HG03159 (cell line): ENCODE measurements at regions not wholly inside any gene's neighbourhood (a gene's known extent, or its start where the extent isn't known, plus 50 kb on each side); places are given as distances from the start of the nearest gene placed in this dataset.

ENCODE experiments used
- ATAC-seq: cut with Tn5 transposase; IDR thresholded peaks from one replicate; pipeline ENCODE4 v1.9.1; 2021; ENCODE audit warnings: mild to moderate bottlenecking, moderate library complexity; ENCODE audit not compliant: unreplicated experiment

DNA sequence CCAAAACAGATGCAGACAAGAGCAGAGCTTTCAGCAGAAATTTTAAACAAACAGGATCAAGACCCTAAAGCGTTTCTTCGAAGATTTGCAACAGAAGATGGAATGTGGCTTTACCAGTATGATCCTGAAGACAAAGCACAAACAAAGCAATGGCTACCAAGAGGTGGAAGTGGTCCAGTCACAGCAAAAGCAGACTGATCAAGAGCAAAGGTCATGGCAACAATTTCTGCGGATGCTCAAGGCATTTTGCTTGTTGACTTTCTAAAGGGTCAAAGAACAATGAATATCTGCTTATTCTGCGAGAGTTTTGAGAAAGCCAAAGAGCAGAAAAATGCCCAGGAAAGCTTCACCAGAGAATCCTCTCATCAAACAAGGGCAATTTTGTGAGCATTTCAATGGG lies 130.4 kb downstream of the MBL2 start:
- ATAC-seq, result no peak

DNA sequence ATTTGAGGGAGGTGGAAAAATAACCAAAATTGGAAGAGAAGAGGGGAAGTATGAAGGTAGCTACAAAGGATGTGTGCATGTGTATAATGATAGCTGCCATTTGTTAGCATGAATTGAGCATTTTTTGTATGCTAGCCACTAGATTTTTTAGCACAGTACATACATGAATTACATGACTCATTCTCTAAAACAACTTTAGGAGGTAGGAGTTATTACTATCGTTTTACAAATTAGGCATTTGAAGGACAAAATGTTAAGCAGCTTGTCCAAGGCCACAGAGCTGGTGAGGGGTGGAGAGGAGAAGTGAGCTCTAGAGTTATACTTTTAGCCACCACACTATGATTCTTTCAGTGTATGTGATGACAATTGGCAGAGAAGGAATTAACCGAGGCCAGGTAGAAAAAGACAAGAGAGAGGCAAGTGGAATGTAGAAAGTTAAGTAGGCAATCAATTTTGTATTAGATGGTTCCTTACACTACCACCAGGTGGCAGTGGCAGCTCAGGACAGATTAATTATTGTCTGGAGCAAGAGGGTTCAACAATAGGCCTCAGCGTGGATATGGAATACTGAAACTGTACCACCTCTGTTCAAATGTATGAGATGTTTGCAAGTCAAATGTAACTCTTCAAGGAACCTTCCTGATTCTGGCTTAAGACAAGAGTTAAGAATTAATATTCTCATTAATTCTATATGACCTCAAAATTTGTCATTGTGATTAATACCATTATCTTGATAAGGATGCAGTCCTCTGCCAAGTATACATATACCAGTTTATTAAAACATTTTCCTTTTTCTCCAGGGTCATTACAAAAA lies 128.0 kb downstream of the MBL2 start:
- ATAC-seq, result peak; percentile 91

DNA sequence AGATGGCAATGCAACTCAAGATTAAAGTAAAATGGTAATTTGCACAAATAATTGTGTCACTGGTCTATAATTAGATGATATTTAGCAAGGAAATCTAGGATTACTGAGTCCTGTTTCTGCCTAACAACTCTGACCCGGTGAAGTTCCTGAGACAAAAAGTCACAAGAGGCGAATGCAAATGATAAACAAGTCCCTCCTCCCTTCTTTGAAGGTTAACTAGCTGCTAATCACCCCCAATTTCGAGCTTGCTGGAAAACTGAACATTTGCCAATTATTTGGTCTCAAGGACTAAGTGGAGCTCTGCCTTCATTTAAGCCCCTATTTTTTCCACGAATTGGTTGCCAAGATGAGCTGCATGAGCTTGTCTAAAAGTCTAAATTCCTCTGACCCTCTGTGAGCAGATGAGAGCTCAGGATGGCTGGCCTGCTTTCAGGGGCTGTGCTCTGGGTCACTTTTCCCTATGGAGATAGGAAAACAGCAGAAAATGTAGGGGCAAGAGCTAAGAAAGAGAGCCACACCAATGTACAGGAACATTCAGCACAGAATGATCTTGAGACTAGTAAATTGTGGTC lies 127.3 kb downstream of the MBL2 start:
- ATAC-seq, result no peak

DNA sequence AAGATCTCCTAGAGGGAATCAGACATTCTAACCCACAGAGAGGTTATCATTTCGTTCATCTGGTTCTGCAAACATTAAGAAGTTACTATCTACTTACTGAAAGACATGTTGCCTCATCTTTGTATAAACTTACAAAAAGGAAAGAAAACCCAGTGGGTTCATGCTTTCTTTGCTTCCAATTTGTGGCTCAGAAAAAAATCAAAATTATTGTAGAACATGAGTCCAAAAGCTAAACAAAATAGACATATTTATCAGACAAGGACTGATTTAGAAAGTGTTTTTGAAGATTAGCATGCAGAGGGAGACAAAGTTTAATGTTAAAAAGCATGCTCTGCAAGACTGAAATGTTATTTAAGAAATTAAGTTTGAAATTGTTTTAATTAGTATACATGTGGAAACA lies 123.1 kb downstream of the MBL2 start:
- no peak for ATAC-seq

- no peak for ATAC-seq
These were observed 121.7 kb downstream of the MBL2 start for GRCh38 chr10:52650873-52651272.

DNA sequence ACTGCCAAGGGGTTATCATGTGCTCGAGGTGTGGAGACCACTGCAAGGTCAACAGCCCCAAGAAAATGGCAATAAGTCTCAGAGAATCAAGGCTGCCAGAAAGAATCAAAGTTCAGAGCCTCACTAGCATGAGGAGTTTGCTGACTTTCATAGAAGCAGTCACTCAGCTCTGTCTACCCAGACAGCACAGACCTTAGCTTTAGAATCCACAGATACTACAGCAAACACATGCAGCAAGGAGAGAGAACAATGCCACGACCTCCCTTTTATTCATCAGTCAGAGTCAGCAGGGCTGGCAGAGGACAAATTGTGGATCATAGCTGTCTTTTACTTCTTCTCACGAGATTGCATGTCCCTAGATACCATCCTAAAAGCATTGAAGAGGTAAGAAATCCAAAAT lies 121.3 kb downstream of the MBL2 start:
- no peak for ATAC-seq

DNA sequence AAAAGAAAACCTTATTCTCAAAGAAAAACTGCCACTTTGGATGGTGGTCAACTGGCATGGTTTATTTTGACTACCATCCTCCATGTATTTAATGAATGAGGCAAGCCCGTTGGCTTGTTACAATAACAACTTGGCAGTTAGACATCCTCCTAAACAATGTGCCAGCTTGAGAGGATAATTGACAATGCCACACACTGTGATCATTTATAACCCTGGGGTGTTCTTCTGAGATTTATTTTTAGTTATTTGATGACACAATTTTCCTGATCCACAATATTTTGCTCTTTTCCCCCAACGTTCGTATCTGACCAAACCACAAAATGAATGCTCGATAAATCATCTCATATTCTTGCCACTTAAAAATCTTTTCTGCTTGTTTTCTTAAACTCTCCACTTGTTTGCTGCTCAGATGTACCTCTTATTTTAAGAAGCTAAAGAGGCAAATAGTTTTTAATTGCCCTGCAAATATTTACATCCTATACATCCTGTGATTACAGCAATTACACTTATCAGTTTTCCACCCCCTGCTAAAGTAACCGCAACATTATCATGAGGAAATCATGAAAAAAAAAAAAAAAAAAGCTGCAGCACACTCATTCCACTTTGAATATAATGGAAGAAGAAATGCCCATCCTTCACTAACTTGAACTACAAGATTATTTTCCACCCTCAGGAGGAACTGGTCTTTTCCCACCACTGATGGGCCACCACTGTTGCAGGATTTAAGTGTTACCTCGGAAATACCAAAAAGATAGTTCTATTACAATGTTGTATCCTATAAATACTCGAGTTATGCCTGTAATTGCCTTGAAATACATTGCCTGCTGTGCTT lies 119.9 kb downstream of the MBL2 start:
- no peak for ATAC-seq

- no peak for ATAC-seq
These were observed 119.2 kb downstream of the MBL2 start for GRCh38 chr10:52653263-52653909.

- ATAC-seq, result no peak
These were observed 118.4 kb downstream of the MBL2 start for GRCh38 chr10:52654201-52654600.

DNA sequence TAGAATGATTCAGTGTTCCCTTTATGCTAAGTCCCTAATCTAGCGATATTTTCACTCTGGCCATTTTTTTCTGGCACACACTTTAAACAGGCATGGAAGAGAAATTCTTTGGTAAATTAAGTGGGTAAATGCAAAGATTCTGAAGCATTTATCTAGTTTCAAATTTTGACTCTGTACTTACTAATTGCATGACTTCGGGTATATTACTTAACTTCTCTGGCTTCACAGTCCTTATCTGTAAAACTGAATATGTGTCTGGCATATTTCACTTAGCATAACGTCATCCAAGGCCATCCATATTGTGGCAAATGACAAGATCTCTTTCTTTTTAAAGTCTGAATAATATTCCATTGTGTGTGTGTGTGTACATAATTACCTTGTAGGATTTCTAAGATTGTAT lies 114.5 kb downstream of the MBL2 start:
- no peak for ATAC-seq

DNA sequence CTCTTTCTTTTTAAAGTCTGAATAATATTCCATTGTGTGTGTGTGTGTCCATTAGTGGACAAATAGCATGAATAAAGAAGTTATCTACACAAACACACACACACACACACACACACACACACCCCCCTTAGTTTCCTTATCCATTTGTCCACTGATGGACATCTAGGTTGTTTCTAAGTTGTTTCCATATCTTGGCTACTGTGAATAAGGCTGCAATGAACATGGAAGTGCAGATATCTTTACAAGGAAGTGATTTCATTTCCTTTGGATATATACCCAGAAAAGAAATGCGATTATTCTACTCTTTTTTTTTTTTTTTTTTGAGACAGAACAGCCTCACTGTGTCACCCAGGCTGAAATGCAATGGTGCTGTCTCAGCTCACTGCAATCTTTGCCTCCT lies 113.5 kb downstream of the MBL2 start:
- ATAC-seq, result no peak

GRCh38 chr10:52662256-52662655 lies 110.3 kb downstream of the MBL2 start:
- ATAC-seq, result no peak

DNA sequence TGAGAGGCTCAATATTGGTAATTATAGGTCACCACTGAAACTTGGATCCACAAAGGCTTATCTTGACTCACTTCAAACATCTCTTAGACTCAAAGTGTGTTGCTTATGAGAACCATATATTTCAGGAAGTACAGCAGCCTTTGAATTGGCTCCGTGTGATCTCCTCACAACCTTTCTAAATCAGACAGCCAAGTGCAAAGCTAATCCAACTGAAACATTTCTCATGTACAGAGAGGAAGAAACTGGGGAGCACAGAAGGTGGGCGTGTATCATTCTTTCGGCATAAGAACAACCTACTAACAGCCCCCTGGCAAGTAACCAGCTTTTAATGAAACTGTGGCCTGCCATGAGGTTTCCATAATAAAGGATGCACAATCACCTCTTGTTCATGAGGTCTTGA lies 109.4 kb downstream of the MBL2 start:
- no peak for ATAC-seq

- no peak for ATAC-seq
These were observed 108.0 kb downstream of the MBL2 start for GRCh38 chr10:52664629-52665028.

DNA sequence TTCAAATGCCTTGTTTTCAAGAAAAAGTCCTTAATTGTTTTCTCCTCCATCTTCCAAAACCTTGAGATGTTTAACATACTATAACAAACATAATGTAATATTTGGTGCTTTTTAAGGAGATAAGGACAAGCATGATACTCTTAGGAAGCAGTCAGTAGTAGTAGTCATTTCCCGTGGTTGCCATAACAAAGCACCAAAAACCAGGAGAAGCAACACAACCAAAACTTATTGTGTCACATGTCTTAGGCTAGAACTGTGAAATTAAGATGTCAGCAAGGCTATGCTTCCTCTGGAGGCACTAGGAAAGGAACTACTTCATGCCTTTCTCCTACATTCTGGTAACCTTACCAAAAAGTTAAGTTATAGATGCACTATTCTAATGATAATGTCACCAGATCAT lies 106.8 kb downstream of the MBL2 start:
- no peak for ATAC-seq

GRCh38 chr10:52666931-52667330 lies 105.7 kb downstream of the MBL2 start:
- ATAC-seq, result no peak

GRCh38 chr10:52668024-52668423 lies 104.6 kb downstream of the MBL2 start:
- ATAC-seq, result no peak

- ATAC-seq, result no peak
These were observed 99.7 kb downstream of the MBL2 start for GRCh38 chr10:52672880-52673279.

DNA sequence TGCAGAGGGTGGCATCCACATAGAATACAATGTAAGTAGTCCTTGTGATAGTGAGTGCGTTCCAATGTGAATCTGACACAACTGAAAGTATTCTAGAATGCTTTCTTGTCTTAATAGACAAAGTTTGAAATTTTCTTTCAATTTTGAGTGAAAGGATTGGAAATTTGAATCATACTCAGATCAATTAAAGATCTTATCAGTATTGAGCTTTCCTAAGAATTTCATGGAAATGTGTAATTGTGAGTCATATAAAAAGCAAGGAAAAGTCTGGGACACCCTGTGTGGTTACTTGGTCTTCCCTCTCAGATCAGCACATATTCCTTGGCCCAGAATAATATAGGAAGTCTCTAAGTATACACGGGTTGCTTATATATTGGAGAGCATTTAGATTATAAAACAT lies 99.1 kb downstream of the MBL2 start:
- ATAC-seq, result no peak

DNA sequence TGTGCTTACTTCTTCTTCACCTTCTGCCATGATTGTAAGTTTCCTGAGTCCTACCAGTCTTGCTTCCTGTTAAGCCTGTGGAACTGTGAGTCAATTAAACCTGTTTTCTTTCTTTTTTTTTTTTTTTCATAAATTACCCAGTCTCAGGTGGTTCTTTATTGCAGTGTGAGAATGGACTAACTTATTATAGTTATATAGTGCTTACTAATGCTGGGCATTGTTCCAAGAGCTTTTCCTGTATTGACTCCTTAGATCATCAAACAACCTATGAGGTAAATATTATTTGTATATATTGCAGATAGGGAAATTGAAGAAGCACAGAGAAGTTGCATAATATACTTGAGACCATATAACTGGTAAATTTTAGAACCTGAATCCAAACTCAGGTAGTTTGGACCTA lies 98.1 kb downstream of the MBL2 start:
- ATAC-seq, result no peak

DNA sequence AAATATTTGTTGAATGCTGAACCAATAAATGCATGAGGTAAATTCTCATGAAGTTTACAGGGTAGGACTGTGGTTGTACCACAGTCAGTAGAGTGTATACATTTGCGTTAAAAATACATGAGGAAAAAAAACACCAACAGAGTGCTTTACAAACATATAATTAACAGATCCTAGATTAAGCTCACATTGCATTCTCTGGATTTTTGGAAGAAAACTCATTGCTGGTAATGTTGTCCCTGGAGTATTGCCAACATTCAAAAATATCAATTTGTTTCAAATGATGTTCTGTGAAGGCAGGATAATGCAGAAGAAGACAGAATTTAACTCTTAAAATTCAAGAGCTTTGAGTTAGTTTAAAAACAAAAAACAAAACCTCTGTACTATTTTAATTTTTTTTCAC lies 95.5 kb downstream of the MBL2 start:
- ATAC-seq, result no peak
